Ascending aorta (tissue), 2 donors: ENCODE measurements at regions not wholly inside any gene's neighbourhood (a gene's known extent, or its start where the extent isn't known, plus 50 kb on each side); places are given as distances from the start of the nearest gene placed in this dataset.
"Not testable (repeated sequence)": the region's sequence is repeated elsewhere in the genome, so short reads cannot be mapped to it uniquely, and the experiment has no call there.

Source experiments
- DNase-seq, 2 donors: peaks; one replicate each; pipeline ENCODE4 v3.0.0-alpha.2; 2019; ENCODE audit warnings: low spot score in 2 of 2
- H3K27ac ChIP-seq, 2 donors: fragments of 200-600 bp; sonication (generic); one replicate each; pipeline ENCODE4 v1.5.1; 2016 to 2017; ENCODE audit warnings: mild to moderate bottlenecking in 1 of 2
- H3K27me3 ChIP-seq: fragments of 200-600 bp; sonication (generic); one replicate; pipeline ENCODE4 v1.5.1; 2017
- H3K36me3 ChIP-seq, 2 donors: fragments of 200-600 bp; sonication (generic); one replicate each; pipeline ENCODE4 v1.5.1; 2016
- H3K4me1 ChIP-seq, 2 donors: fragments of 200-600 bp; sonication (generic); one replicate each; pipeline ENCODE4 v1.5.1; 2016 to 2017; ENCODE audit warnings: mild to moderate bottlenecking in 1 of 2
- H3K4me3 ChIP-seq, 2 donors: fragments of 200-600 bp; sonication (generic); one replicate each; pipeline ENCODE4 v1.5.1; 2016 to 2017; ENCODE audit warnings: mild to moderate bottlenecking in 1 of 2
- H3K9me3 ChIP-seq, 2 donors: fragments of 200-600 bp; sonication (generic); one replicate each; pipeline ENCODE4 v1.5.1; 2016
- intact Hi-C: fragments of 100-400 bp; cut with DNase I; formaldehyde crosslinking; loops from one replicate; pipeline ENCODE4 v1.15.1; 2023
- TF ChIP-seq, protein P1 (sequence below), 3 experiments: fragments of 200-600 bp in 2 of 3; fragments of 450-650 bp in 1 of 3; sonication (generic) in 2 of 3; IDR thresholded peaks; one replicate each; pipeline ENCODE4 v1.5.1; 2016 to 2019; ENCODE audit warnings: antibody characterized with exemption in 3 of 3, mild to moderate bottlenecking in 1 of 3, moderate library complexity in 1 of 3

DNA sequence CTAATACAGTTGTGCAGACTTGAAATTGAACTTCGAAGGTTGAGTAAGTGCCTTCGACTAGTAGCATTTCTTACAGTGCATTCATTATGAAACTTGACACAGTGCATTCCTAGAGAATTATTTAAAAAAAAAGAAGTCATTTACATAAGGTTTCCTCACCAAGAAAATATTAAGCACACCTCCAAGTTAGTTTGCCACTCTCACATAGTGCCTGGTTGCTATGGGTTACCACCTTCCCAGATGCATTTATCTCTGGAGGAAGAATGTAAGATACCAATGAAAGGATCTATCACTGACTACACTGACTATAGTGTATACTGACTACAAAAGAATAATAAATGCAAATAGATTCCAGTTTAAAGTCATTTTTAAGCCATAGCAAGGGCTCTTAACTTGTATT lies 311.9 kb upstream of the RASGEF1B start:
- TF ChIP-seq, protein P1, sequence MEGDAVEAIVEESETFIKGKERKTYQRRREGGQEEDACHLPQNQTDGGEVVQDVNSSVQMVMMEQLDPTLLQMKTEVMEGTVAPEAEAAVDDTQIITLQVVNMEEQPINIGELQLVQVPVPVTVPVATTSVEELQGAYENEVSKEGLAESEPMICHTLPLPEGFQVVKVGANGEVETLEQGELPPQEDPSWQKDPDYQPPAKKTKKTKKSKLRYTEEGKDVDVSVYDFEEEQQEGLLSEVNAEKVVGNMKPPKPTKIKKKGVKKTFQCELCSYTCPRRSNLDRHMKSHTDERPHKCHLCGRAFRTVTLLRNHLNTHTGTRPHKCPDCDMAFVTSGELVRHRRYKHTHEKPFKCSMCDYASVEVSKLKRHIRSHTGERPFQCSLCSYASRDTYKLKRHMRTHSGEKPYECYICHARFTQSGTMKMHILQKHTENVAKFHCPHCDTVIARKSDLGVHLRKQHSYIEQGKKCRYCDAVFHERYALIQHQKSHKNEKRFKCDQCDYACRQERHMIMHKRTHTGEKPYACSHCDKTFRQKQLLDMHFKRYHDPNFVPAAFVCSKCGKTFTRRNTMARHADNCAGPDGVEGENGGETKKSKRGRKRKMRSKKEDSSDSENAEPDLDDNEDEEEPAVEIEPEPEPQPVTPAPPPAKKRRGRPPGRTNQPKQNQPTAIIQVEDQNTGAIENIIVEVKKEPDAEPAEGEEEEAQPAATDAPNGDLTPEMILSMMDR (IDR thresholded peaks at IDR 0.05) = no peak
- DNase-seq = no peak
- Histone ChIP-seq H3K27me3 (no peaks in the 10 kb centered on the region), H3K4me1 (peaks cover 0 to 4% of the 10 kb centered on the region in 2 donors), H3K27ac (no peak overlapping the region), H3K36me3 (no peaks in the 10 kb centered on the region), H3K9me3 (no peaks in the 10 kb centered on the region), H3K4me3 (no peak overlapping the region)
- intact Hi-C loops = no loop called here

DNA sequence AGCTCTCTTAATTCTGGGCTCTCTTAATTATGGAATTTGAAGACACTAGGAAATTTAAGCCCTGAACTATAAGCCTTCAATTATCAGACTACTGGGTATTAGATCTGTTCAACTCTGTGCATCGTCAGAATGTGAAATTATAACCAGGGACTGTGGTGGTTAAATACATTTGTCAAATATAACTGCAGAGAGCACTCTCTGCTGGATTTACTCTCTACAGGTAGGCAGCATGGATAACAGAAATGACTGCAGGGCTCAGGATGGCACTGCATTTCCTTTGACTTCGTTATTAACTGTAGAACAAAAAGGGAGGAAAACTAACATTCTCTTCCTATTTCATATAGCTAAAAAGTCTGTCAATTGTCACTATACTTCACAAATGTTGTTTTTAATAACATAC lies 310.1 kb upstream of the RASGEF1B start:
- Histone ChIP-seq H3K27me3 (no peaks in the 10 kb centered on the region), H3K4me1 (peaks cover 0 to 4% of the 10 kb centered on the region in 2 donors), H3K4me3 (no peak overlapping the region), H3K27ac (no peak overlapping the region), H3K9me3 (no peaks in the 10 kb centered on the region), H3K36me3 (no peaks in the 10 kb centered on the region)
- TF ChIP-seq, protein P1 (IDR thresholded peaks at IDR 0.05) = no peak
- intact Hi-C loops = no loop called here
- no peak for DNase-seq

DNA sequence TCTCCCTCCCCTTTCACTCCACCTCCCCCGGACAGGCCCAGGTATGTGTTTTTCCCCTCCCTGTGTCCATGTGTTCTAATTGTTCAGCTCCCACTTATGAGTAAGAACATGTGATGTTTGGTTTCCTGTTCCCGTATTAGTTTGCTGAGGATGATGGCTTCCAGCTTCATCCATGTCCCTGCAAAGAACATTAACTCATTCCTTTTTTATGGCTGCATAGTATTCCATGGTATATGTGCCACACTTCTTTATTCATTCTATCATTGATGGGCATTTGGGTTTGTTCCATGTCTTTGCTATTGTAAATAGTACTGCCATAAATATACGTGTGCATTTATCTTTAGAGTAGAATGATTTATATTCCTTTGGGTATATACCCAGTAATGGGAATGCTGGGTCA lies 306.0 kb upstream of the RASGEF1B start:
- H3K36me3 ChIP-seq, H3K27me3 ChIP-seq, H3K4me1 ChIP-seq, H3K4me3 ChIP-seq, intact Hi-C loops, H3K27ac ChIP-seq, DNase-seq, H3K9me3 ChIP-seq: not testable (repeated sequence)

DNA sequence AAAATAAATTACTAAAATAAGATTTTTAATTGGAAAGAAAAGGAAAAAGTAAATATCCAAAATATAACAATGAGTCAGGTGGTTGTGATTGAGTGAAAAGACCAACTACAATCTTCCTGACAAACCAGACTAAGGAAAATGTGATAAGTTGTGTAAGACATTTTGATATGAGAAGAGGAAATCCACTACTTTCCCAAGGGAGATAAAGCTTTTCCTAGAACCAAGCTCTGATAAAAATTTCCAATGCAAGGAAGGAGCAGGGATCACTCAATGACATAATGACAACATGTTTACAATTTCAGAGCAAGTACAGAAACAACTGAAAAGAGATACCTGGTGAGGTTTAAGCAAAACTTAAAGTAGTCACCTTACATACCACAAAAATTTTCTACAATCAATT lies 305.1 kb upstream of the RASGEF1B start:
- no peak overlapping the region for H3K27ac ChIP-seq
- H3K27me3 ChIP-seq = no peaks in the 10 kb centered on the region
- no peaks in the 10 kb centered on the region for H3K36me3 ChIP-seq
- intact Hi-C loops = no loop called here
- no peaks in the 10 kb centered on the region for H3K9me3 ChIP-seq
- H3K4me3 ChIP-seq = no peak overlapping the region
- DNase-seq = no peak
- TF ChIP-seq, protein P1 (IDR thresholded peaks at IDR 0.05) = no peak
- H3K4me1 ChIP-seq = no peaks in the 10 kb centered on the region

DNA sequence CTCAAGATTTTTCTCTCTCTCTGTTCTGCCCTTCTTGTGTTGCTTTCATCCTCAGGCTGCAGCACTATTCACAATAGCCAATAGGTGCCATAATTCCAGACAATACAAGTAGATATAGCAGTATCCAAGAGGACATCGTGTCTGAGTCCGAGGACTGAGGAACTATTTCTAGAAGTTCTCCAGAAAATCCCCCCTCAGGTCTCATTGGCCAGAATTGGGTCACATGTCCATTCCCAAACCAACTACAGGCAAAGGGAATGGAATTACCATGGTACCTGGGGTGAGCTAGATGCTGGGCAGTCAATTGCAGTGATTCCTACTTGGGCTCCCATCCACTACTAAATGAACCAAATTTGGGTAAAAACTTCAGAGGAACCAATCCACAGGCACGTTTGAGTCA lies 301.9 kb upstream of the RASGEF1B start:
- TF ChIP-seq, protein P1 (IDR thresholded peaks at IDR 0.05) = no peak
- Histone ChIP-seq H3K36me3 (no peaks in the 10 kb centered on the region), H3K27ac (no peak overlapping the region), H3K27me3 (no peaks in the 10 kb centered on the region), H3K9me3 (no peaks in the 10 kb centered on the region), H3K4me3 (no peak overlapping the region), H3K4me1 (no peaks in the 10 kb centered on the region)
- intact Hi-C loops = no loop called here
- no peak for DNase-seq

DNA sequence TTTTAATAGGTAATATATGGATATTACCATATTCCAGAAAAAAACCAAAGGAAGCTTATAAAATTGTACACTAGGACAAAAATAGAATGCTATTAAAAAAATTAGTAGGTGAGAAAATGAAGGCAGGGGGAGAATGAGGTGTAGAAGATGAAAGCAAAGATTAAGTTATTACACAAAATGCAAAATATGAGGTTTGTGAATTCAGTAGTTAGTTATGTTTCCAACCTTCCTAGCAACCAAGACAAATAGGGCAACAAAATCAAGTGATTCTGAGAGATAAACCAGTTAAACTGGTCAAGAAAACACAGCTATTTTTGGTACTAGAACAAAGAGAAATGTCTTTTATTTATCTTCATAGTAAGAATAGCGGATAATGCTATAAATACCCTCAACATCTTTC lies 300.0 kb upstream of the RASGEF1B start:
- Histone ChIP-seq H3K27me3 (no peaks in the 10 kb centered on the region), H3K36me3 (no peaks in the 10 kb centered on the region), H3K9me3 (no peaks in the 10 kb centered on the region), H3K4me3 (no peak overlapping the region), H3K4me1 (no peaks in the 10 kb centered on the region), H3K27ac (no peak overlapping the region)
- intact Hi-C loops = no loop called here
- no peak for DNase-seq
- TF ChIP-seq, protein P1 (IDR thresholded peaks at IDR 0.05) = no peak
